GM23338 (cell line): ENCODE measurements at regions not wholly inside any gene's neighbourhood (a gene's known extent, or its start where the extent isn't known, plus 50 kb on each side); places are given as distances from the start of the nearest gene placed in this dataset.

Experiments used
- EZH2 ChIP-seq: fragments of 200-600 bp; sonication (generic); IDR thresholded peaks from one replicate; pipeline ENCODE4 v1.8.0; 2017; ENCODE audit warnings: antibody characterized with exemption, mild to moderate bottlenecking, low read depth; ENCODE audit not compliant: unreplicated experiment
- EZH2phosphoT487 ChIP-seq: fragments of 200-600 bp; sonication (generic); IDR thresholded peaks from one replicate; pipeline ENCODE4 v1.8.1; 2018; ENCODE audit warnings: antibody characterized with exemption; ENCODE audit not compliant: unreplicated experiment
- NANOG ChIP-seq: IDR thresholded peaks from 2 replicates; pipeline ENCODE4 v1.6.1; 2016; ENCODE audit warnings: antibody characterized with exemption, borderline replicate concordance
- POLR2AphosphoS5 ChIP-seq: IDR thresholded peaks from 2 replicates; pipeline ENCODE4 v1.6.1; 2016; ENCODE audit warnings: antibody characterized with exemption, low read depth
- STAT1 ChIP-seq: IDR thresholded peaks from one replicate; pipeline ENCODE4 v1.6.1; 2016; ENCODE audit warnings: antibody characterized with exemption; ENCODE audit not compliant: unreplicated experiment
- ZNF114 ChIP-seq: fragments of 250-450 bp; sonication (Bioruptor Pico); IDR thresholded peaks from 2 replicates; pipeline ENCODE4 v1.5.0; 2020; ENCODE audit warnings: mild to moderate bottlenecking, moderate library complexity
- TF ChIP-seq, protein P1 (sequence below): fragments of 250-450 bp; sonication (Bioruptor Pico); IDR thresholded peaks from 2 replicates; pipeline ENCODE4 v1.5.0; 2020; ENCODE audit warnings: mild to moderate bottlenecking, moderate library complexity
- TF ChIP-seq, protein P2 (sequence below): IDR thresholded peaks from 2 replicates; pipeline ENCODE4 v1.6.1; 2016; ENCODE audit warnings: antibody characterized with exemption
- TF ChIP-seq, protein P3 (sequence below): IDR thresholded peaks from one replicate; pipeline ENCODE4 v1.6.1; 2018; ENCODE audit warnings: antibody characterized with exemption; ENCODE audit not compliant: unreplicated experiment

DNA sequence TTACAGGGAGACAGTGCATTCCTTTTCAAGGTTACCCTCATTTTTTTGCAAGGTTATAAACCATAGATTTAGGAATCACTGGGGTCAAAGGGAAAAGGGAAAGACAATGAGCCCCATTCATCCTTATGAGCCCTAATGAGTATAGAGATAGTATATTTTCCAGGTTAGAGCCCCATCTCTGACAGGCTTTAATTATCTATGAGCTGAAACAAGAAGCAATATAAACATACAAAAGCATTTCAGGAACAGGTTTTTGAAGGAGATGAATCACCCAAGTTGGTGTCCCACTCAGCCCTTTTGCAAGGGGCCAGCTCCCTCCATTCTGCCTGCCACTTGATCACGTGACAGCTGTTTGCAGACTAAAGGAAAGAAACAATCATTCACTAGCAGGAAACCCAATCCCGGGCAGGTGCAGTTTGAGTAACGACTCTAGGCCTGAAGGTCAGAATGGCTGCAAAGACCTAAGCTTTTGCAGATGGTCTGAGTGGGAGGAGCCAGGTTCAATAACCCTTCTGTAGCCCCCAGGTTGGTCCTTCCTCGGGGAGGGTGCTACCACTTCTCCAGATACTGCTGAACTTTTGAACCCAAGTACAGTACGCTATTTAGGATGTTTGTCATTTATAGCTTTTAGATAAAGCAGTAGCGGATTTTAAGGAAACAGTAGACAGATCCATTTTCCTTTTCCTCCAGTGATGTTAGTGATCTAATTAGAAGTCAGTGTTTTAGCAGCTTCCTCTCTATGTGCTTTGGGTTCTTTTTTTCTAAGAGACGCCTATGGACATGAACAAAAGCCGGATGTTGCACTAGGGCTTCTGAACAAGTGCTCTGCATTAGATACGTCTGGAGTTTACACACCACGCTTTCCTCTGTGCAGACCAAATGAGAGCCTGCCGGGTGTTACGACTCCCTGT, 253.2 kb downstream of the SOX4 start (continued):
- TF ChIP-seq, protein P1, sequence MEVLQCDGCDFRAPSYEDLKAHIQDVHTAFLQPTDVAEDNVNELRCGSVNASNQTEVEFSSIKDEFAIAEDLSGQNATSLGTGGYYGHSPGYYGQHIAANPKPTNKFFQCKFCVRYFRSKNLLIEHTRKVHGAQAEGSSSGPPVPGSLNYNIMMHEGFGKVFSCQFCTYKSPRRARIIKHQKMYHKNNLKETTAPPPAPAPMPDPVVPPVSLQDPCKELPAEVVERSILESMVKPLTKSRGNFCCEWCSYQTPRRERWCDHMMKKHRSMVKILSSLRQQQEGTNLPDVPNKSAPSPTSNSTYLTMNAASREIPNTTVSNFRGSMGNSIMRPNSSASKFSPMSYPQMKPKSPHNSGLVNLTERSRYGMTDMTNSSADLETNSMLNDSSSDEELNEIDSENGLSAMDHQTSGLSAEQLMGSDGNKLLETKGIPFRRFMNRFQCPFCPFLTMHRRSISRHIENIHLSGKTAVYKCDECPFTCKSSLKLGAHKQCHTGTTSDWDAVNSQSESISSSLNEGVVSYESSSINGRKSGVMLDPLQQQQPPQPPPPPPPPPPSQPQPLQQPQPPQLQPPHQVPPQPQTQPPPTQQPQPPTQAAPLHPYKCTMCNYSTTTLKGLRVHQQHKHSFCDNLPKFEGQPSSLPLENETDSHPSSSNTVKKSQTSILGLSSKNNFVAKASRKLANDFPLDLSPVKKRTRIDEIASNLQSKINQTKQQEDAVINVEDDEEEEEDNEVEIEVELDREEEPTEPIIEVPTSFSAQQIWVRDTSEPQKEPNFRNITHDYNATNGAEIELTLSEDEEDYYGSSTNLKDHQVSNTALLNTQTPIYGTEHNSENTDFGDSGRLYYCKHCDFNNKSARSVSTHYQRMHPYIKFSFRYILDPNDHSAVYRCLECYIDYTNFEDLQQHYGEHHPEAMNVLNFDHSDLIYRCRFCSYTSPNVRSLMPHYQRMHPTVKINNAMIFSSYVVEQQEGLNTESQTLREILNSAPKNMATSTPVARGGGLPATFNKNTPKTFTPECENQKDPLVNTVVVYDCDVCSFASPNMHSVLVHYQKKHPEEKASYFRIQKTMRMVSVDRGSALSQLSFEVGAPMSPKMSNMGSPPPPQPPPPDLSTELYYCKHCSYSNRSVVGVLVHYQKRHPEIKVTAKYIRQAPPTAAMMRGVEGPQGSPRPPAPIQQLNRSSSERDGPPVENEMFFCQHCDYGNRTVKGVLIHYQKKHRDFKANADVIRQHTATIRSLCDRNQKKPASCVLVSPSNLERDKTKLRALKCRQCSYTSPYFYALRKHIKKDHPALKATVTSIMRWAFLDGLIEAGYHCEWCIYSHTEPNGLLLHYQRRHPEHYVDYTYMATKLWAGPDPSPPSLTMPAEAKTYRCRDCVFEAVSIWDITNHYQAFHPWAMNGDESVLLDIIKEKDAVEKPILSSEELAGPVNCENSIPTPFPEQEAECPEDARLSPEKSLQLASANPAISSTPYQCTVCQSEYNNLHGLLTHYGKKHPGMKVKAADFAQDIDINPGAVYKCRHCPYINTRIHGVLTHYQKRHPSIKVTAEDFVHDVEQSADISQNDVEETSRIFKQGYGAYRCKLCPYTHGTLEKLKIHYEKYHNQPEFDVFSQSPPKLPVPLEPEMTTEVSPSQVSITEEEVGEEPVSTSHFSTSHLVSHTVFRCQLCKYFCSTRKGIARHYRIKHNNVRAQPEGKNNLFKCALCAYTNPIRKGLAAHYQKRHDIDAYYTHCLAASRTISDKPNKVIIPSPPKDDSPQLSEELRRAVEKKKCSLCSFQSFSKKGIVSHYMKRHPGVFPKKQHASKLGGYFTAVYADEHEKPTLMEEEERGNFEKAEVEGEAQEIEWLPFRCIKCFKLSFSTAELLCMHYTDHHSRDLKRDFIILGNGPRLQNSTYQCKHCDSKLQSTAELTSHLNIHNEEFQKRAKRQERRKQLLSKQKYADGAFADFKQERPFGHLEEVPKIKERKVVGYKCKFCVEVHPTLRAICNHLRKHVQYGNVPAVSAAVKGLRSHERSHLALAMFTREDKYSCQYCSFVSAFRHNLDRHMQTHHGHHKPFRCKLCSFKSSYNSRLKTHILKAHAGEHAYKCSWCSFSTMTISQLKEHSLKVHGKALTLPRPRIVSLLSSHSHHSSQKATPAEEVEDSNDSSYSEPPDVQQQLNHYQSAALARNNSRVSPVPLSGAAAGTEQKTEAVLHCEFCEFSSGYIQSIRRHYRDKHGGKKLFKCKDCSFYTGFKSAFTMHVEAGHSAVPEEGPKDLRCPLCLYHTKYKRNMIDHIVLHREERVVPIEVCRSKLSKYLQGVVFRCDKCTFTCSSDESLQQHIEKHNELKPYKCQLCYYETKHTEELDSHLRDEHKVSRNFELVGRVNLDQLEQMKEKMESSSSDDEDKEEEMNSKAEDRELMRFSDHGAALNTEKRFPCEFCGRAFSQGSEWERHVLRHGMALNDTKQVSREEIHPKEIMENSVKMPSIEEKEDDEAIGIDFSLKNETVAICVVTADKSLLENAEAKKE (CRISPR knock-in tag): no peak
- TF ChIP-seq POLR2AphosphoS5 (no peak), NANOG (no peak), EZH2phosphoT487 (no peak), ZNF114 (CRISPR knock-in tag) (no peak), EZH2 (no peak), STAT1 (no peak)
- TF ChIP-seq, protein P2, sequence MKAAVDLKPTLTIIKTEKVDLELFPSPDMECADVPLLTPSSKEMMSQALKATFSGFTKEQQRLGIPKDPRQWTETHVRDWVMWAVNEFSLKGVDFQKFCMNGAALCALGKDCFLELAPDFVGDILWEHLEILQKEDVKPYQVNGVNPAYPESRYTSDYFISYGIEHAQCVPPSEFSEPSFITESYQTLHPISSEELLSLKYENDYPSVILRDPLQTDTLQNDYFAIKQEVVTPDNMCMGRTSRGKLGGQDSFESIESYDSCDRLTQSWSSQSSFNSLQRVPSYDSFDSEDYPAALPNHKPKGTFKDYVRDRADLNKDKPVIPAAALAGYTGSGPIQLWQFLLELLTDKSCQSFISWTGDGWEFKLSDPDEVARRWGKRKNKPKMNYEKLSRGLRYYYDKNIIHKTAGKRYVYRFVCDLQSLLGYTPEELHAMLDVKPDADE: no peak
- TF ChIP-seq, protein P3, sequence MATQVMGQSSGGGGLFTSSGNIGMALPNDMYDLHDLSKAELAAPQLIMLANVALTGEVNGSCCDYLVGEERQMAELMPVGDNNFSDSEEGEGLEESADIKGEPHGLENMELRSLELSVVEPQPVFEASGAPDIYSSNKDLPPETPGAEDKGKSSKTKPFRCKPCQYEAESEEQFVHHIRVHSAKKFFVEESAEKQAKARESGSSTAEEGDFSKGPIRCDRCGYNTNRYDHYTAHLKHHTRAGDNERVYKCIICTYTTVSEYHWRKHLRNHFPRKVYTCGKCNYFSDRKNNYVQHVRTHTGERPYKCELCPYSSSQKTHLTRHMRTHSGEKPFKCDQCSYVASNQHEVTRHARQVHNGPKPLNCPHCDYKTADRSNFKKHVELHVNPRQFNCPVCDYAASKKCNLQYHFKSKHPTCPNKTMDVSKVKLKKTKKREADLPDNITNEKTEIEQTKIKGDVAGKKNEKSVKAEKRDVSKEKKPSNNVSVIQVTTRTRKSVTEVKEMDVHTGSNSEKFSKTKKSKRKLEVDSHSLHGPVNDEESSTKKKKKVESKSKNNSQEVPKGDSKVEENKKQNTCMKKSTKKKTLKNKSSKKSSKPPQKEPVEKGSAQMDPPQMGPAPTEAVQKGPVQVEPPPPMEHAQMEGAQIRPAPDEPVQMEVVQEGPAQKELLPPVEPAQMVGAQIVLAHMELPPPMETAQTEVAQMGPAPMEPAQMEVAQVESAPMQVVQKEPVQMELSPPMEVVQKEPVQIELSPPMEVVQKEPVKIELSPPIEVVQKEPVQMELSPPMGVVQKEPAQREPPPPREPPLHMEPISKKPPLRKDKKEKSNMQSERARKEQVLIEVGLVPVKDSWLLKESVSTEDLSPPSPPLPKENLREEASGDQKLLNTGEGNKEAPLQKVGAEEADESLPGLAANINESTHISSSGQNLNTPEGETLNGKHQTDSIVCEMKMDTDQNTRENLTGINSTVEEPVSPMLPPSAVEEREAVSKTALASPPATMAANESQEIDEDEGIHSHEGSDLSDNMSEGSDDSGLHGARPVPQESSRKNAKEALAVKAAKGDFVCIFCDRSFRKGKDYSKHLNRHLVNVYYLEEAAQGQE: no peak
